ENCODE measurements at regions not wholly inside any gene's neighbourhood (a gene's known extent, or its start where the extent isn't known, plus 50 kb on each side); places are given as distances from the start of the nearest gene placed in this dataset.

- H3K36me3 Mint-ChIP-seq (ENCODE audit: low read depth), result no peaks in the 10 kb centered on the region
- H3K9me3 ChIP-seq (ENCODE audit: control insufficient read depth, low read length, poor library complexity, severe bottlenecking), result no peaks in the 10 kb centered on the region
- no peak for DNase-seq
- ATAC-seq, result no peak
- peak overlapping the region; percentile 67 for H3K4me3 Mint-ChIP-seq
- H3K27ac Mint-ChIP-seq, result peak overlapping the region; percentile 91
- H3K27me3 Mint-ChIP-seq, result no peaks in the 10 kb centered on the region
- peaks cover 47% of the 10 kb centered on the region for H3K4me1 Mint-ChIP-seq
These were observed 115.0 kb upstream of the MDM1 start for GRCh38 chr12:68446901-68447796.

DNA sequence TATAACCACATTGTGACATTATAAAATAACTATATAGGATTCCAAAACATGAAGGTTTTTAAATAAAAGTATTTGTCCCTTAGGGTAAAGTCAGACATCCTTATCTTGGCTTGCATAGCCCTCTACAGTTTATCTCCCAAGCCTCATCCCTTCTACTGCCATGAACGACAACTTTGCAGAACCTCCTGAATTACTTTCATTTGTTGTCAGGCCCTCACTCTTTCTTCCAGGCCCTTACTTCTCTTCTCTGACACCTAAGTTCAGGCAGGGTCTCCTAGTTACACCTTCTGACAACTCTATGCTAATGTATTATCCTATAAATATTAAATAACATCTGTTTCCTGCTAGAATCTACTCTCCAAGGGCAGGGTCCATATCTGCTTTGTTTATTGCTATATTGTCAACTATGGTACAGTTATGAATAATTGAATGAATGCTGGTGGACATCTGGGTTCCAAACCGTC lies 115.7 kb upstream of the MDM1 start:
- Mint-ChIP-seq H3K4me1 (peaks cover 47% of the 10 kb centered on the region), H3K27ac (peak overlapping the region; percentile 91), H3K4me3 (peak overlapping the region; percentile 67), H3K36me3 (ENCODE audit: low read depth) (no peaks in the 10 kb centered on the region), H3K27me3 (no peaks in the 10 kb centered on the region)
- H3K9me3 ChIP-seq (ENCODE audit: control insufficient read depth, low read length, poor library complexity, severe bottlenecking), result no peaks in the 10 kb centered on the region
- DNase-seq (no peak), ATAC-seq (no peak)

- peak overlapping the region; percentile 91 for H3K27ac Mint-ChIP-seq
- no peaks in the 10 kb centered on the region for H3K27me3 Mint-ChIP-seq
- no peak for DNase-seq
- ATAC-seq, result no peak
- H3K4me3 Mint-ChIP-seq, result no peak overlapping the region
- H3K36me3 Mint-ChIP-seq (ENCODE audit: low read depth), result no peaks in the 10 kb centered on the region
- H3K9me3 ChIP-seq (ENCODE audit: control insufficient read depth, low read length, poor library complexity, severe bottlenecking), result no peaks in the 10 kb centered on the region
- peaks cover 60% of the 10 kb centered on the region for H3K4me1 Mint-ChIP-seq
These were observed 117.0 kb upstream of the MDM1 start for GRCh38 chr12:68449196-68449595.

GRCh38 chr12:68450947-68451260 lies 118.7 kb upstream of the MDM1 start:
- H3K4me1 Mint-ChIP-seq, result peaks cover 72% of the 10 kb centered on the region
- H3K27me3 Mint-ChIP-seq, result no peaks in the 10 kb centered on the region
- peak overlapping the region; percentile 80 for H3K4me3 Mint-ChIP-seq
- ATAC-seq (peak; percentile 71), DNase-seq (no peak)
- peak overlapping the region; percentile 91 for H3K27ac Mint-ChIP-seq
- H3K9me3 ChIP-seq (ENCODE audit: control insufficient read depth, low read length, poor library complexity, severe bottlenecking), result no peaks in the 10 kb centered on the region
- H3K36me3 Mint-ChIP-seq (ENCODE audit: low read depth), result no peaks in the 10 kb centered on the region

DNA sequence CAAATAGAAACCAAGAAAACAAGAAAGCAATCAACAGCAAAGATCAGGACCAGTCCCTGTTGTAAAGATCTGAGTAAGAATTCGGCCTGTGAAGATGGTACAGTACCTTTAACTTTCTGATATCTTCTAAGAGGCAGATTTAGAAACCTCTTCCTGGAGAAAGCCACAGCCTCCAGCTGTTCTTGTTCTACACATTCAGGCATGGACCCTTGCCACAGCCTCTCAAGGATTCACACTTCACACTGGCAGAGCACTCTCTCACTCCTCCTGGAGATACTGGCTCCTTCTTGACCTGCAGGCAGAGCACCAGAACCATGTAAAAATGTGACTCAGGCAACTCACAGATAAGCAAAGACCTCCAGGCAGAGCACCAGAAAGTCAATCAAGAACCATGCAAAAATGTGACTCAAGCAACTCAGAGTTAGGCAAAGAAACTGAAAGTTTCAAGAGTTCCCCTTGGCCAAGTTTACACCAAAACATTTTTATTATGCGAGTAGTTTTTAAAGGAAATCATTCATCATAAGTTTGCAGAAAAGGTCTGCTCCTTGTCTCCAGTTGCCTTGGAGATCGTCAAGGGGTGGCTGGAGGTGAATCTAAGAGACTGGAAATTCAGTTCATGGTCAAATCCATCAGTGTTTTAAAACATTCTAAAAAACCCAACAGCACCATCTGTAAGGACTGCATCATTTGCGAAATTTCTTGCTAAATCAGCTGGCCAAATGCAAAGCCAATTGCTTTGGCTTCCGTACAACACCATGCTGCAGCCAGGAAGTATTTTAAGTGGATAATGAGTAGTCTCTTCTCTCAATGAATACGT lies 119.3 kb upstream of the MDM1 start:
- no peaks in the 10 kb centered on the region for H3K9me3 ChIP-seq (ENCODE audit: control insufficient read depth, low read length, poor library complexity, severe bottlenecking)
- ATAC-seq (peak; percentile 69), DNase-seq (no peak)
- H3K36me3 Mint-ChIP-seq (ENCODE audit: low read depth), result no peaks in the 10 kb centered on the region
- peak overlapping the region; percentile 91 for H3K27ac Mint-ChIP-seq
- H3K4me3 Mint-ChIP-seq, result peak overlapping the region; percentile 80
- peaks cover 74% of the 10 kb centered on the region for H3K4me1 Mint-ChIP-seq
- no peaks in the 10 kb centered on the region for H3K27me3 Mint-ChIP-seq

DNA sequence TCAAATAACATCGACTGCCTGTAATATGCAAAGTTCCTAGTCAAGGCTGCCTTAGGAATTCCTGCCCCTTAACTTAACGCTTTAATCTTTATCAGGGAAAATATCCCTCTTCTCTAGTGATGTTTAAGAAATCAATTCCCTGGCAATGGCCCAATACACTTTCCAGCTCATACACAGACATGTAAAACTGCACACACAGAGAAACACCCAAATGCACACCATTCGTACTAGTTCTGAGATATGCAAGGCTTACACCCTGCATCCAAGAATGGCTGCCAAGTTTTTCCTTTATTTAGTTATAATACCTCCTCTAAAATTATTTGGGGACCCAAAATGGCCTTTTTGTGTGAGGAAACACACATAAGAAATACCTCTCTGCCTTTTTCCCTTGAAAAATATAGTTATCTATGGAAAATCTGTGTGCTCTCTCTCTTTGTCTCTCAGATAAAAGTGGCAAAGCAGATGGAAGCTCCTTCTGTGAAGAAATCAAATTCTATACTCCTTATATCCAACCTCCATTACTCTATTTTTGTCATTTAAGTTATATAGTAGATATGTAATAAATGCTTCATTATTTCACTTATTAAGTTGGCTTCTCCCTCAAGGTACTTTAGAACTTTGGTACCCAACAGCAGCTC lies 120.0 kb upstream of the MDM1 start:
- ATAC-seq, result no peak
- Mint-ChIP-seq H3K4me3 (peak overlapping the region; percentile 80), H3K27me3 (no peaks in the 10 kb centered on the region), H3K36me3 (ENCODE audit: low read depth) (no peaks in the 10 kb centered on the region), H3K4me1 (peaks cover 72% of the 10 kb centered on the region), H3K27ac (peak overlapping the region; percentile 91)
- no peaks in the 10 kb centered on the region for H3K9me3 ChIP-seq (ENCODE audit: control insufficient read depth, low read length, poor library complexity, severe bottlenecking)
- no peak for DNase-seq

- Mint-ChIP-seq H3K4me1 (peaks cover 65% of the 10 kb centered on the region), H3K36me3 (ENCODE audit: low read depth) (no peaks in the 10 kb centered on the region)
These were observed 121.1 kb upstream of the MDM1 start for GRCh38 chr12:68453278-68453677.

GRCh38 chr12:68453876-68454275 lies 121.7 kb upstream of the MDM1 start:
- Mint-ChIP-seq H3K27me3 (no peaks in the 10 kb centered on the region), H3K27ac (peak overlapping the region; percentile 91), H3K36me3 (ENCODE audit: low read depth) (no peaks in the 10 kb centered on the region), H3K4me1 (peaks cover 65% of the 10 kb centered on the region), H3K4me3 (peak overlapping the region; percentile 39)
- no peak for ATAC-seq
- no peaks in the 10 kb centered on the region for H3K9me3 ChIP-seq (ENCODE audit: control insufficient read depth, low read length, poor library complexity, severe bottlenecking)
- DNase-seq, result no peak

More at GRCh38 chr12:68453278-68453677, 121.1 kb upstream of the MDM1 start:
- Mint-ChIP-seq H3K4me3 (peak overlapping the region; percentile 39), H3K27me3 (no peaks in the 10 kb centered on the region), H3K27ac (peak overlapping the region; percentile 91)
- ATAC-seq (no peak), DNase-seq (no peak)
- no peaks in the 10 kb centered on the region for H3K9me3 ChIP-seq (ENCODE audit: control insufficient read depth, low read length, poor library complexity, severe bottlenecking)

DNA sequence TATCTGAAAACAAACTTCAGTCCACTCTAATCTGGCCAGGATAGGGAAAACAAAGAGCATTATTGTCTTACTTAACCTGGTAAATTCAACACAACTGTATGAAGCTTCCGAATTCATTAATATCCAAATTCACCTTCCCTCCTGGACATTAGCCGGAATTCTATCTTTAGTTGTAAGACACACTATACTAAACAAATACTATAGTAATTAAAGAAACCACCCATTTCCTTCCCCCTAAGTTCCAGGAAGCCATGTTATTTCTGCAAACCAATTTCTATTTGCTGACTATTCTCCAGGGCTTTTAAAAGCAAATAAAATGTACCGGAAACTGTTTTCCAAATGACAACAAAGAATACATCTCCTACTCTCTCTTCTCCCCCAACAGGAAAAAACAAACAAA lies 122.7 kb upstream of the MDM1 start:
- ATAC-seq (no peak), DNase-seq (no peak)
- Mint-ChIP-seq H3K4me1 (peaks cover 58% of the 10 kb centered on the region), H3K27me3 (no peaks in the 10 kb centered on the region), H3K36me3 (ENCODE audit: low read depth) (no peaks in the 10 kb centered on the region), H3K4me3 (peak overlapping the region; percentile 7), H3K27ac (peak overlapping the region; percentile 5)
- no peaks in the 10 kb centered on the region for H3K9me3 ChIP-seq (ENCODE audit: control insufficient read depth, low read length, poor library complexity, severe bottlenecking)

- Mint-ChIP-seq H3K4me3 (peak overlapping the region; percentile 7), H3K27me3 (no peaks in the 10 kb centered on the region), H3K4me1 (peaks cover 51% of the 10 kb centered on the region), H3K36me3 (ENCODE audit: low read depth) (no peaks in the 10 kb centered on the region), H3K27ac (peak overlapping the region; percentile 5)
- ATAC-seq (no peak), DNase-seq (no peak)
- no peaks in the 10 kb centered on the region for H3K9me3 ChIP-seq (ENCODE audit: control insufficient read depth, low read length, poor library complexity, severe bottlenecking)
These were observed 123.7 kb upstream of the MDM1 start for GRCh38 chr12:68455691-68456345.

DNA sequence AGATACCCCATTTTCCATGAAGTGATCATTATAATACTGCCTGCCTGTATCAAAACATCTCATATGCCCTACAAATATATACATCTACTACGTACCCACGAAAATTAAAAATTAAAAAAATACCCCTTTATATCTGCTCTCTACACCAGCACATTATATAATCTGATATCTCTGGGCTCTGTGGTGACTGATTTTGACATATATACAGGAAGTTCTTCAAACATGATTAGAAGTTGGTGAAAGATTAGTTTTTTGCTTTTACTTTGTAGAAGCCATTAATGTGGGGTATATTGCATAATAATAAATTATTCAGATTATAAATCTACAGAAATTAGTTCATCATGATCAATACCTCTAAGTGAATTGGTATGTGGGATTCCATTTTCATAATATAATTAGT lies 126.7 kb upstream of the MDM1 start:
- H3K9me3 ChIP-seq (ENCODE audit: control insufficient read depth, low read length, poor library complexity, severe bottlenecking), result no peaks in the 10 kb centered on the region
- ATAC-seq (no peak), DNase-seq (no peak)
- Mint-ChIP-seq H3K27me3 (no peaks in the 10 kb centered on the region), H3K4me1 (peaks cover 29% of the 10 kb centered on the region), H3K4me3 (no peak overlapping the region), H3K36me3 (ENCODE audit: low read depth) (peaks cover 5% of the 10 kb centered on the region), H3K27ac (no peak overlapping the region)

- ATAC-seq (no peak), DNase-seq (no peak)
- no peak overlapping the region for H3K27ac Mint-ChIP-seq
- no peaks in the 10 kb centered on the region for H3K9me3 ChIP-seq (ENCODE audit: control insufficient read depth, low read length, poor library complexity, severe bottlenecking)
- no peaks in the 10 kb centered on the region for H3K27me3 Mint-ChIP-seq
- peaks cover 17% of the 10 kb centered on the region for H3K4me1 Mint-ChIP-seq
- H3K4me3 Mint-ChIP-seq, result no peak overlapping the region
- H3K36me3 Mint-ChIP-seq (ENCODE audit: low read depth), result peaks cover 5% of the 10 kb centered on the region
These were observed 128.1 kb upstream of the MDM1 start for GRCh38 chr12:68460236-68460635.

- peaks cover 7% of the 10 kb centered on the region for H3K4me1 Mint-ChIP-seq
- DNase-seq (no peak), ATAC-seq (no peak)
- no peaks in the 10 kb centered on the region for H3K27me3 Mint-ChIP-seq
- H3K4me3 Mint-ChIP-seq, result no peak overlapping the region
- H3K27ac Mint-ChIP-seq, result no peak overlapping the region
- no peaks in the 10 kb centered on the region for H3K9me3 ChIP-seq (ENCODE audit: control insufficient read depth, low read length, poor library complexity, severe bottlenecking)
- peaks cover 5% of the 10 kb centered on the region for H3K36me3 Mint-ChIP-seq (ENCODE audit: low read depth)
These were observed 129.5 kb upstream of the MDM1 start for GRCh38 chr12:68461645-68462044.

All from T-helper 17 cell (primary cell).